GM21723 (cell line): ENCODE measurements at regions not wholly inside any gene's neighbourhood (a gene's known extent, or its start where the extent isn't known, plus 50 kb on each side); places are given as distances from the start of the nearest gene placed in this dataset.

Experiments
- ATAC-seq: cut with Tn5 transposase; IDR thresholded peaks from one replicate; pipeline ENCODE4 v1.9.1; 2021; ENCODE audit warnings: mild to moderate bottlenecking, moderate library complexity; ENCODE audit not compliant: unreplicated experiment

DNA sequence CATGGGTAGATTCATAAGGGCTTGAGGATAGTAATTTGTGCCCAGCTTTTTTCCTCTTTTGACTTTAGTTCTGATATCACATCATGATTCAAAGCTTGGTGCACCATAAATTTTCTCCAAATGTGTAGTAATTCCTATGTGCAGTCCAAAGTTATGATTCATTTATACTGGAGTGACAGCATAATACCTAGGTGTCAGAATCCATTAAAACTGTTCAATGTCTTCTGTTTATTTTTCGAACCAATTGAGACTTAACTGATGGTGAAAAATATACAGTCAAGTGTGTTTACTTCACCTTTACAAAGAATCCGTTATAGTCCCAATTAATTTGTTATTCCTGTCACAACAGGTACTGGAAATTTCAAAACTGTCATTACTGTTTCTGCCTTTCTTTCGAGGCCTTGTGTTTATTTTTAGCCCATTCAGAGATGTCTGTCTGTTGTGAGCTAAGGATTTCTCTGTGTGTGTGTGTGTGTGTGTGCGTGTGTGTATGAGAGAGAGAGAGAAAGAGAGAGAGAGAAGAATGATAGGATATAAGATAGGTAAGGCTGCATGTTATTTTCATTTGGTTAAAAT lies 389.7 kb upstream of the ATP5MC3 start:
- ATAC-seq, result no peak

DNA sequence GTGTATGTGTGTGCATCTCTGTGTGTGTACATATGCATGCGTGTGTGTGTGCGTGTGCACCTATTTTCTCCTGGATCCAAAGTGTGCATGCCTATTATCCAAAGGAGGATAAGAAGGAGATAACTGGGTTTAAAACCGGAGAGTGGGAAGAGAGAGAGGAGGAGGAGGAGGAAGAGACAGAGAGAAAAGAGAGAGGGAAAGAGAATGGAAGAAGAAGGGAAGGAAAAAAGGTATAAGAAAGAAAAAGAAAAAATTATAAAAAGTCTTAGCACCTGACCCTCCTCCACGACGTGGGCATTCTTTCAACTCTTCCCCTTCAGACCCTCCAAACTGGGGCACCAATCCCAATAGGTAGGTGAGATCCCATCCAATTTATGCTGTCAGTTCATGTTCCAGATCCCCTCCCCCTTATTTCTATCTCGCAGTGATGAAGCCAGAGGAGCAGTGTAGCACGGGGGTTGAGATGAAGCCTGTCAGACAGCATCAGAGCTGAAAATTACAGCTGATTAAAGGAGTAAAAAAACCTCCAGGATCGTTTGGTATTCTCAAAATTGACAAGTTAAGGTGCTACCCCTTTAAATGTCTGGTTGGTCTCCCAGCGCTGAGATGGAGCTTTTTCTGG lies 386.7 kb upstream of the ATP5MC3 start:
- no peak for ATAC-seq

DNA sequence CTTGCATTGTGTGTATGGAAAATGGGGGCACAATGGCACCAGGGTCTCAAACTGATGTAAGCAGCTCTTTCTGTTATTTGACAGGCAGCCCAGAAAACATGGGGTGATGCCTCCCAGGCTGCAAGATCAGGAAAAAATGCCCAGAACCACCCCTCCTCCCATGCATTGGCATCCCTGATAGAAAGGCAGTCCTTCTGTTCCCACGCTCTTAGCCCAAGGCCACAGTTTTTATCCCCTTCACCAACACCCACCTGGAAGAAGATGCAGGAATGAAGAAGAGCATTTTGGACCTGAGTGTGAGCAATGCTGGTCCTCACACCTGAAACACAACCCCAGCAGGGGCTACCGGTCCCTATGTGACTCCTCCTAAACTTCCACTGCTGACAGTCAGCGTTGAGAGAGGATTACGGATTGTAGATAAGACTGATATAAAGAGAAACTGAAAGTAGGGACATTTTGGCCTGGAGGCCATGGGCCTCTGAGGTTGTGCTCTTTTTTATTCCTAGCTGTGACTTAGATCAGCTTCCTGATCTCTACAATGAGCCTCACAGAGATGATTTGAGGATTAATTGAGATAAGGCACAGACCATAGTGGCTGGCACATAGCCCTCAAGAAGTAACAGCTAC lies 386.0 kb upstream of the ATP5MC3 start:
- ATAC-seq, result no peak

DNA sequence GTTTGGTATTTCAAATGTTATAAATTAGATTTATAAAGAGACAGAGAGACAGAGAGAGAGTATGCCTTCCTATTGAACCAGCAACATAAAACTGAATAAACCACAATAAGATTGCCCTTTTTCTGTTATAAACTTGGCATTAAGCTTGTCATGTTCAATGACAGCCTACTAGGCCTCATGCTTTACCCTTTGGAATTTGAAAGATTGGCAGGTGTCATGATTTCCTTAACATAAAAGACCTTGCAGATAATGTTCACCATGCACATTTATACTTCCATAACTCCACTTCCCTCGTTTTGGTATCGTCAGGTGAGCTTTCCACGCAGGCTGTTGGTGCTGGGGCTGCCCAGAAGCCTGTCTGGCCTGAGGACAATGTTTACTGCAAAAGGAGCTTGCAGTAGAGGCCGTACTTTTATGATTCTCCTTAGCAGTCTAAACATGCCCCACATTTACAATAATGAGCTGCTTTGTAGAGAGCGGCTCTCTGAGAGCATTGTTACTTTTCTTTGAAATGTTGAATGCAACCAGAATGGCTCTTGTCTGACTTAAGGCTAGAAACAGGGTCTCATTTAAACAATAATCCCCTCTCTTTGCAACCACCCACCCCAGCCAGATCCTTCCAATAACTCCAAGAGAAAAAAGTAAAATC lies 379.1 kb upstream of the ATP5MC3 start:
- ATAC-seq, result no peak

- no peak for ATAC-seq
These were observed 378.1 kb upstream of the ATP5MC3 start for GRCh38 chr2:175559613-175560012.

- no peak for ATAC-seq
These were observed 376.4 kb upstream of the ATP5MC3 start for GRCh38 chr2:175557810-175558377.

- no peak for ATAC-seq
These were observed 372.4 kb upstream of the ATP5MC3 start for GRCh38 chr2:175553910-175554309.

GRCh38 chr2:175552902-175553301 lies 371.4 kb upstream of the ATP5MC3 start:
- ATAC-seq, result no peak

DNA sequence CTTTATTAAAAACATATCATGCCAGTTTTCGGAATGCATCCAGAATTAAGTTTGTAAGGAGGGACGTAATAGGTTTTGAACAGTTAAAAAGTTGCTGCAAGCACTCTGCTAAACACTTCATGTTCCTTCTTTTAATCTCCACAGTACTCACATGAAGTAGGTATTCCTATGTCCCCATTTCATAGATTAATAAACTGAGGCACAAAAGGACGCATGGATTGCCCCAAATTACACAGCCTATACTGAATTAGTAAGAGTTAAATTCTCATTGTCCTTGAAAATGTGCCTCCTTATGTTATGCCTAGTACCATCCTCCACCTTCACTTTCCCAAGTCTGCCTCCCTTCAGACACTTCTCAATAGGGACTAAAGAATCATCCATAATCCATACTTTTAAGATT lies 358.9 kb upstream of the ATP5MC3 start:
- ATAC-seq, result no peak

GRCh38 chr2:175539122-175539521 lies 357.6 kb upstream of the ATP5MC3 start:
- no peak for ATAC-seq

DNA sequence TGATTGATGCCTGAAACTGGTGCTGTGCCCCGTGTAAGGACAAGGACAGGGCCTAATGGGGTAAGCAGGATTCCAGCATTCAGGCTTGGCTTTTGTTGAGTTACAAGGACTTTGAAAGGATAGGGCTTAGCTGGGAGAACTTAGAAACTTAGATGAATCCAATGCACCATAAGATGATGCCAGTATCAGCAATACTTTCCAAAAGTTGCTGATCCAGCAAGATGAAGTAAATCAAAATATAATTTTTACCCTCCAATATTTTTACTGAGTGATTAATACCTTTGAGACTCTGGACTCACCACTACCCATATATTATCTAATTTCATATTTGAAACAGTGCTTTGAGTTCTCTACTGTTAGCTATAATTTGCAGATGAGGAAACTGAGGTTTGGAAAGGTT lies 354.5 kb upstream of the ATP5MC3 start:
- no peak for ATAC-seq

GRCh38 chr2:175535631-175536030 lies 354.1 kb upstream of the ATP5MC3 start:
- no peak for ATAC-seq

DNA sequence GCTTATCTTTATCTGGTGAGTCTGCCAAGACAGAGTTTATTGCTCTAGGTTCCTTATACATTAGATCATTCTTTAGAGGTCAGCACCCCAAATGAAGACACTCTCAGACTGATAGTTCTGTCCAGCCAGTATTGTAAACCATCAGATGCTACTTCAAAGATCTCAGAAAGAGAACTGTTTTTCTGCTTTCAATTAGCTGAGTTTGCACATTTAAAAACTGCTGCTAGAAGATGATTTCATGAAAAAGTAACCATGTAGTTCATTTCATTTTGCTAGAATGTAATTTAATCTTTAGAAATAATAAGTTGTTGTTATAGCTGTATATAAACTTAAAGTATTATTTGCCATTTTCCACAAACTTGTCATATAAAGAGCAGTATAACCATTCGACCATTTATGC lies 344.5 kb upstream of the ATP5MC3 start:
- ATAC-seq, result no peak

GRCh38 chr2:175523001-175523400 lies 341.5 kb upstream of the ATP5MC3 start:
- ATAC-seq, result no peak

- no peak for ATAC-seq
These were observed 336.7 kb upstream of the ATP5MC3 start for GRCh38 chr2:175518206-175518605.

- no peak for ATAC-seq
These were observed 335.0 kb upstream of the ATP5MC3 start for GRCh38 chr2:175516555-175516954.

DNA sequence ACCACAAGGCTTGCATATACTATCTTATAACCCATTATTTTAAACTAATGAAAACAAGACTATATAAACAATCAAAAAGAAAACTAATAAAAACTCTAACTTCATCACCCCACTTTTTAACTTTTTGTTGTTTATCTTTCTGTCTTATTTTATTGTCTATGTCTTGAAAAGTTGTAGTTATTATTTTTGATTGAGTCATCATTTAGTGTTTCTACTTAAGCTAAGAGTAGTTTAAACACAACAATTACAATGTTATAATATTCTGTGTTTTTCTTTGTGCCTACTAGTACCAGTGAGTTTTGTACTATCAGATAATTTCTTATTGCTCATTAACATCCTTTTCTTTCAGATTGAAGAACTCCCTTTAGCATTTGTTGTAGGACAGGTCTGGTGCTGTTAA lies 318.7 kb upstream of the ATP5MC3 start:
- no peak for ATAC-seq

- no peak for ATAC-seq
These were observed 308.9 kb upstream of the ATP5MC3 start for GRCh38 chr2:175490360-175490791.

- no peak for ATAC-seq
These were observed 296.7 kb upstream of the ATP5MC3 start for GRCh38 chr2:175478096-175478768.

DNA sequence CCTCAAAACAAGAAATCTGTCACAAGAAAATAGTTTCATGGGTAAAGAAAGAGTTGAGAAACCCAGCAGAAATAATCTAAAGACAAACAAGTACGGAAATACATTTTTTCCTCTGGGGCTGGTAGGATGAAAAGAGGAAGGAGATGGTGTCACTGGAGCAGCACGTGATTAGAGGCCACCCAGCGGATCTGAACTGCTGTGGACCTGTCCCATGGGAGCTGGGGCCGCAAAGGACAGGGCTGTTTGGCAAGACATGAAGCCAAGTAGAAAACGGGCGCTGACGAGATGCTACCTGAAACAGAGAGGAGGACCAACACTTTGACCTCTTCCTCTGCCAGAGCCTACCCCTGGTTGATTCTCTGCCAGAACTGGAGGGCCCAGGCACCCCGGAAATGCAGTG lies 295.4 kb upstream of the ATP5MC3 start:
- no peak for ATAC-seq

- no peak for ATAC-seq
These were observed 294.9 kb upstream of the ATP5MC3 start for GRCh38 chr2:175476374-175476773.
